ENCODE measurements at regions not wholly inside any gene's neighbourhood (a gene's known extent, or its start where the extent isn't known, plus 50 kb on each side); places are given as distances from the start of the nearest gene placed in this dataset.

GRCh38 chr11:110778343-110778742 is 66.1 kb upstream of the ARHGAP20 start:
- TF ChIP-seq MAX (CRISPR knock-in tag; IDR thresholded peaks at IDR 0.05), result no peak
- no peak for TF ChIP-seq SP1 (CRISPR knock-in tag; conservative IDR thresholded peaks at IDR 0.05)
- TF ChIP-seq ZNF425 (CRISPR knock-in tag; conservative IDR thresholded peaks at IDR 0.05), result no peak
- no peak for TF ChIP-seq CTCF (IDR thresholded peaks at IDR 0.05)
- TF ChIP-seq CBFB (CRISPR knock-in tag; IDR thresholded peaks at IDR 0.05; ENCODE audit: low read depth), result no peak
- no peak for TF ChIP-seq FOXK1 (CRISPR knock-in tag; IDR thresholded peaks at IDR 0.05)
- TF ChIP-seq SMAD3 (CRISPR knock-in tag; IDR thresholded peaks at IDR 0.05; ENCODE audit: borderline replicate concordance), result no peak
- no peak for TF ChIP-seq CREB1 (CRISPR knock-in tag; IDR thresholded peaks at IDR 0.05)
- no peak for TF ChIP-seq TEAD4 (CRISPR knock-in tag; IDR thresholded peaks at IDR 0.05)
- no peak for TF ChIP-seq ZNF512 (CRISPR knock-in tag; IDR thresholded peaks at IDR 0.05; ENCODE audit: borderline replicate concordance)
- no peak for TF ChIP-seq ATF6 (CRISPR knock-in tag; IDR thresholded peaks at IDR 0.05)
- TF ChIP-seq IRF2 (CRISPR knock-in tag; IDR thresholded peaks at IDR 0.05; ENCODE audit: borderline replicate concordance, low read depth), result no peak
